GM19238 (cell line): ENCODE measurements at regions not wholly inside any gene's neighbourhood (a gene's known extent, or its start where the extent isn't known, plus 50 kb on each side); places are given as distances from the start of the nearest gene placed in this dataset.

Experiments used
- DNase-seq: peaks from one replicate; pipeline ENCODE4 v3.0.0; 2011; ENCODE audit warnings: low spot score; ENCODE audit not compliant: insufficient read length

- DNase-seq = no peak
These were observed 139.9 kb downstream of the CXCL12 start for GRCh38 chr10:44244745-44245600.

GRCh38 chr10:44243851-44244510 is 140.9 kb downstream of the CXCL12 start:
- DNase-seq = no peak

- DNase-seq = no peak
These were observed 142.1 kb downstream of the CXCL12 start for GRCh38 chr10:44242826-44243225.

GRCh38 chr10:44242091-44242490 is 142.8 kb downstream of the CXCL12 start:
- DNase-seq = no peak

- no peak for DNase-seq
These were observed 144.2 kb downstream of the CXCL12 start for GRCh38 chr10:44240584-44241205.

GRCh38 chr10:44238212-44238611 is 146.7 kb downstream of the CXCL12 start:
- no peak for DNase-seq

GRCh38 chr10:44237364-44238049 is 147.4 kb downstream of the CXCL12 start:
- DNase-seq = no peak

- no peak for DNase-seq
These were observed 149.5 kb downstream of the CXCL12 start for GRCh38 chr10:44235363-44235762.

GRCh38 chr10:44234483-44234875 is 150.4 kb downstream of the CXCL12 start:
- DNase-seq = no peak

- DNase-seq = no peak
These were observed 151.1 kb downstream of the CXCL12 start for GRCh38 chr10:44233561-44234482.

GRCh38 chr10:44217274-44217820 is 167.6 kb downstream of the CXCL12 start:
- DNase-seq = no peak

GRCh38 chr10:44216073-44216472 is 168.8 kb downstream of the CXCL12 start:
- DNase-seq = no peak

- DNase-seq = no peak
These were observed 175.1 kb downstream of the CXCL12 start for GRCh38 chr10:44209811-44210210.

- no peak for DNase-seq
These were observed 177.7 kb downstream of the CXCL12 start for GRCh38 chr10:44207160-44207559.

GRCh38 chr10:44206127-44206818 is 178.6 kb downstream of the CXCL12 start:
- no peak for DNase-seq

GRCh38 chr10:44205067-44205466 is 179.8 kb downstream of the CXCL12 start:
- DNase-seq = no peak

GRCh38 chr10:44203535-44203934 is 181.4 kb downstream of the CXCL12 start:
- no peak for DNase-seq

- DNase-seq = no peak
These were observed 181.9 kb downstream of the CXCL12 start for GRCh38 chr10:44202952-44203351.

GRCh38 chr10:44201656-44202055 is 183.2 kb downstream of the CXCL12 start:
- DNase-seq = no peak

GRCh38 chr10:44201011-44201410 is 183.9 kb downstream of the CXCL12 start:
- DNase-seq = no peak
